ENCODE measurements at regions not wholly inside any gene's neighbourhood (a gene's known extent, or its start where the extent isn't known, plus 50 kb on each side); places are given as distances from the start of the nearest gene placed in this dataset.
A peak's percentile ranks its signal among the peaks of the same experiment; 100 is the strongest.

- no peaks in the 10 kb centered on the region for H3K9me3 ChIP-seq
- H3K4me1 ChIP-seq: no peaks in the 10 kb centered on the region
- no peak overlapping the region for H3K4me3 ChIP-seq
- no peaks in the 10 kb centered on the region for H3K36me3 ChIP-seq (replicated peaks)
- in situ Hi-C loops (cut with MboI; ENCODE audit: low sequenced_read_pairs): loop anchor here (25.0 kb wide), 1 partner anchor 727 kb away; no protein-coding TSS in a partner anchor
- DNase-seq (ENCODE audit: low spot score in 2 of 2): no peak
- H3K27me3 ChIP-seq (ENCODE audit: low read depth): peaks cover 59% of the 10 kb centered on the region
Observed at GRCh38 chr1:36709869-36710481, 227.3 kb upstream of the CSF3R start.

- H3K4me1 ChIP-seq: no peaks in the 10 kb centered on the region
- no peaks in the 10 kb centered on the region for H3K36me3 ChIP-seq (replicated peaks)
- DNase-seq (ENCODE audit: low spot score in 2 of 2): no peak
- no peak overlapping the region for H3K4me3 ChIP-seq
- no peaks in the 10 kb centered on the region for H3K9me3 ChIP-seq
- H3K27me3 ChIP-seq (ENCODE audit: low read depth): peaks cover 53% of the 10 kb centered on the region
- in situ Hi-C loops (cut with MboI; ENCODE audit: low sequenced_read_pairs): loop anchor here (25.0 kb wide), 1 partner anchor 729 kb away; no protein-coding TSS in a partner anchor
Observed at GRCh38 chr1:36708587-36708986, 225.9 kb upstream of the CSF3R start.

- in situ Hi-C loops (cut with MboI; ENCODE audit: low sequenced_read_pairs): loop anchor here (25.0 kb wide), 1 partner anchor 730 kb away; no protein-coding TSS in a partner anchor
- Histone ChIP-seq H3K36me3 (replicated peaks) (no peaks in the 10 kb centered on the region), H3K4me3 (no peak overlapping the region), H3K27me3 (ENCODE audit: low read depth) (peaks cover 42% of the 10 kb centered on the region), H3K9me3 (no peaks in the 10 kb centered on the region; the same call in 1 of the 2 replicates), H3K4me1 (no peaks in the 10 kb centered on the region)
- no peak for DNase-seq (ENCODE audit: low spot score in 2 of 2)
Observed at GRCh38 chr1:36707221-36707620, 224.5 kb upstream of the CSF3R start.

GRCh38 chr1:36706416-36706815, 223.7 kb upstream of the CSF3R start:
- Histone ChIP-seq H3K36me3 (replicated peaks) (no peaks in the 10 kb centered on the region), H3K4me3 (no peak overlapping the region), H3K27me3 (ENCODE audit: low read depth) (peaks cover 36% of the 10 kb centered on the region), H3K4me1 (no peaks in the 10 kb centered on the region), H3K9me3 (no peaks in the 10 kb centered on the region; the same call in 1 of the 2 replicates)
- no peak for DNase-seq (ENCODE audit: low spot score in 2 of 2)
- in situ Hi-C loops (cut with MboI; ENCODE audit: low sequenced_read_pairs): loop anchor here (25.0 kb wide), 1 partner anchor 731 kb away; no protein-coding TSS in a partner anchor

- no peaks in the 10 kb centered on the region for H3K4me1 ChIP-seq
- no peak overlapping the region for H3K4me3 ChIP-seq
- in situ Hi-C loops (cut with MboI; ENCODE audit: low sequenced_read_pairs): loop anchor here (25.0 kb wide), 1 partner anchor 732 kb away; no protein-coding TSS in a partner anchor
- H3K9me3 ChIP-seq: no peaks in the 10 kb centered on the region; the same call in 1 of the 2 replicates
- no peaks in the 10 kb centered on the region for H3K36me3 ChIP-seq (replicated peaks)
- no peak for DNase-seq (ENCODE audit: low spot score in 2 of 2)
- peaks cover 35% of the 10 kb centered on the region for H3K27me3 ChIP-seq (ENCODE audit: low read depth)
Observed at GRCh38 chr1:36705629-36706028, 222.9 kb upstream of the CSF3R start.

GRCh38 chr1:36703526-36704208, 221.0 kb upstream of the CSF3R start:
- H3K4me3 ChIP-seq: no peak overlapping the region
- peak; percentile 58 to 90 for DNase-seq (ENCODE audit: low spot score in 2 of 2)
- in situ Hi-C loops (cut with MboI; ENCODE audit: low sequenced_read_pairs): loop anchor here (25.0 kb wide), 1 partner anchor 734 kb away; no protein-coding TSS in a partner anchor

GRCh38 chr1:36702963-36703362, 220.2 kb upstream of the CSF3R start:
- Histone ChIP-seq H3K36me3 (replicated peaks) (no peaks in the 10 kb centered on the region), H3K27me3 (ENCODE audit: low read depth) (peaks cover 30% of the 10 kb centered on the region), H3K4me3 (no peak overlapping the region), H3K9me3 (no peaks in the 10 kb centered on the region; the same call in 1 of the 2 replicates), H3K4me1 (no peaks in the 10 kb centered on the region)
- DNase-seq (ENCODE audit: low spot score in 2 of 2): no peak
- in situ Hi-C loops (cut with MboI; ENCODE audit: low sequenced_read_pairs): loop anchor here (25.0 kb wide), 1 partner anchor 734 kb away; no protein-coding TSS in a partner anchor

More at GRCh38 chr1:36703526-36704208, 221.0 kb upstream of the CSF3R start:
- H3K4me1 ChIP-seq: no peaks in the 10 kb centered on the region
- no peaks in the 10 kb centered on the region for H3K36me3 ChIP-seq (replicated peaks)
- no peaks in the 10 kb centered on the region; the same call in 1 of the 2 replicates for H3K9me3 ChIP-seq
- peaks cover 30% of the 10 kb centered on the region for H3K27me3 ChIP-seq (ENCODE audit: low read depth)

- Histone ChIP-seq H3K9me3 (no peaks in the 10 kb centered on the region; the same call in 1 of the 2 replicates), H3K27me3 (ENCODE audit: low read depth) (peaks cover 11% of the 10 kb centered on the region), H3K4me1 (no peaks in the 10 kb centered on the region), H3K36me3 (replicated peaks) (no peaks in the 10 kb centered on the region), H3K4me3 (no peak overlapping the region)
- in situ Hi-C loops (cut with MboI; ENCODE audit: low sequenced_read_pairs): no loop called here
- DNase-seq (ENCODE audit: low spot score in 2 of 2): no peak
Observed at GRCh38 chr1:36699113-36699911, 216.6 kb upstream of the CSF3R start.

GRCh38 chr1:36697836-36698605, 215.3 kb upstream of the CSF3R start:
- no peaks in the 10 kb centered on the region for H3K4me1 ChIP-seq
- no peaks in the 10 kb centered on the region for H3K36me3 ChIP-seq (replicated peaks)
- in situ Hi-C loops (cut with MboI; ENCODE audit: low sequenced_read_pairs): no loop called here
- H3K27me3 ChIP-seq (ENCODE audit: low read depth): peaks cover 21% of the 10 kb centered on the region
- H3K4me3 ChIP-seq: no peak overlapping the region
- no peak for DNase-seq (ENCODE audit: low spot score in 2 of 2)
- no peaks in the 10 kb centered on the region; the same call in 1 of the 2 replicates for H3K9me3 ChIP-seq

GRCh38 chr1:36696261-36696940, 213.7 kb upstream of the CSF3R start:
- in situ Hi-C loops (cut with MboI; ENCODE audit: low sequenced_read_pairs): no loop called here

GRCh38 chr1:36693603-36694002, 210.9 kb upstream of the CSF3R start:
- H3K27me3 ChIP-seq (ENCODE audit: low read depth): peaks cover 28% of the 10 kb centered on the region
- H3K36me3 ChIP-seq (replicated peaks): no peaks in the 10 kb centered on the region
- in situ Hi-C loops (cut with MboI; ENCODE audit: low sequenced_read_pairs): no loop called here

More at GRCh38 chr1:36696261-36696940, 213.7 kb upstream of the CSF3R start:
- Histone ChIP-seq H3K4me3 (no peak overlapping the region), H3K27me3 (ENCODE audit: low read depth) (peaks cover 29% of the 10 kb centered on the region), H3K36me3 (replicated peaks) (no peaks in the 10 kb centered on the region), H3K9me3 (no peaks in the 10 kb centered on the region), H3K4me1 (no peaks in the 10 kb centered on the region)
- no peak for DNase-seq (ENCODE audit: low spot score in 2 of 2)

GRCh38 chr1:36693161-36693525, 210.4 kb upstream of the CSF3R start:
- Histone ChIP-seq H3K4me1 (no peaks in the 10 kb centered on the region), H3K4me3 (no peak overlapping the region), H3K9me3 (no peaks in the 10 kb centered on the region), H3K36me3 (replicated peaks) (no peaks in the 10 kb centered on the region), H3K27me3 (ENCODE audit: low read depth) (peaks cover 28% of the 10 kb centered on the region)
- DNase-seq (ENCODE audit: low spot score in 2 of 2): no peak
- in situ Hi-C loops (cut with MboI; ENCODE audit: low sequenced_read_pairs): no loop called here

More at GRCh38 chr1:36693603-36694002, 210.9 kb upstream of the CSF3R start:
- H3K4me1 ChIP-seq: no peaks in the 10 kb centered on the region
- H3K9me3 ChIP-seq: no peaks in the 10 kb centered on the region
- no peak overlapping the region for H3K4me3 ChIP-seq
- DNase-seq (ENCODE audit: low spot score in 2 of 2): no peak

Data from HAP-1 (cell line).